Fibroblast of villous mesenchyme (primary cell): ENCODE measurements at regions not wholly inside any gene's neighbourhood (a gene's known extent, or its start where the extent isn't known, plus 50 kb on each side); places are given as distances from the start of the nearest gene placed in this dataset.

Experiments used
- DNase-seq: peaks from one replicate; pipeline ENCODE4 v3.0.0-alpha.2; 2010; ENCODE audit warnings: low read depth
- H3K4me3 ChIP-seq: 2 replicates; pipeline ENCODE4 v1.5.1; 2011; ENCODE audit warnings: low read depth, mild to moderate bottlenecking, low read length
- CTCF ChIP-seq: IDR thresholded peaks from 2 replicates; pipeline ENCODE4 v1.5.1; 2012; ENCODE audit warnings: low read depth, mild to moderate bottlenecking, low read length; ENCODE audit not compliant: insufficient read depth

GRCh38 chr18:34122724-34123334 lies 101.9 kb downstream of the NOL4 start:
- peak; percentile 47 for DNase-seq
- peak; percentile 87 for TF ChIP-seq CTCF
- no peak overlapping the region for H3K4me3 ChIP-seq

GRCh38 chr18:34121200-34121721 lies 103.5 kb downstream of the NOL4 start:
- no peak for TF ChIP-seq CTCF
- peak; percentile 13 for DNase-seq
- H3K4me3 ChIP-seq = no peak overlapping the region

- DNase-seq = no peak
Measured at GRCh38 chr18:34120294-34120693, 104.4 kb downstream of the NOL4 start.

GRCh38 chr18:34117319-34117718 lies 107.4 kb downstream of the NOL4 start:
- DNase-seq = no peak

More at GRCh38 chr18:34120294-34120693, 104.4 kb downstream of the NOL4 start:
- no peak overlapping the region for H3K4me3 ChIP-seq
- TF ChIP-seq CTCF = no peak

GRCh38 chr18:34115409-34116081 lies 109.2 kb downstream of the NOL4 start:
- DNase-seq = no peak
- no peak for TF ChIP-seq CTCF
- H3K4me3 ChIP-seq = no peak overlapping the region

More at GRCh38 chr18:34117319-34117718, 107.4 kb downstream of the NOL4 start:
- H3K4me3 ChIP-seq = no peak overlapping the region
- no peak for TF ChIP-seq CTCF

- no peak overlapping the region for H3K4me3 ChIP-seq
- no peak for TF ChIP-seq CTCF
- no peak for DNase-seq
Measured at GRCh38 chr18:34114996-34115395, 109.7 kb downstream of the NOL4 start.
